ENCODE measurements at regions not wholly inside any gene's neighbourhood (a gene's known extent, or its start where the extent isn't known, plus 50 kb on each side); places are given as distances from the start of the nearest gene placed in this dataset.
"Not testable (repeated sequence)": the region's sequence is repeated elsewhere in the genome, so short reads cannot be mapped to it uniquely, and the experiment has no call there.

DNA sequence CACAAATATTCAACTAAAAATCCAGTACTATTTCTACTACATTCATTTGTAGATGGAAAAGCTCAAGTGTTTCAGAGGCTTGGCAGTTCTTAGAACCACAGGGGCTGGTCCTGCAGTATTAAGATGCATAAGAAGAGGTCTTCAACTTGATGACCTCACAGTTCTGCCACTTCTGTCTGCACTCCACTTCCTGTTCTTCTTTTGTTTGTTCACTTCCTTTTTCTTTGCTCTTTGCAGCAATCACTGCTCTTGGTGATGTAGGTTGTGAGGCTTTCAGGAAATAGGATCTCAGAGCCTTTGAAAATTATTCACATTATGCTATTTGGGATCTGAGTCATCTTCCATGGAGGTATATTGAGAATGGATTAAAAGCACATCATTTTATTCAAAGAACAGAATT lies 602.0 kb upstream of the CPEB2 start:
- DNase-seq, result no peak
- intact Hi-C loops (cut with DNase I), result no loop called here

DNA sequence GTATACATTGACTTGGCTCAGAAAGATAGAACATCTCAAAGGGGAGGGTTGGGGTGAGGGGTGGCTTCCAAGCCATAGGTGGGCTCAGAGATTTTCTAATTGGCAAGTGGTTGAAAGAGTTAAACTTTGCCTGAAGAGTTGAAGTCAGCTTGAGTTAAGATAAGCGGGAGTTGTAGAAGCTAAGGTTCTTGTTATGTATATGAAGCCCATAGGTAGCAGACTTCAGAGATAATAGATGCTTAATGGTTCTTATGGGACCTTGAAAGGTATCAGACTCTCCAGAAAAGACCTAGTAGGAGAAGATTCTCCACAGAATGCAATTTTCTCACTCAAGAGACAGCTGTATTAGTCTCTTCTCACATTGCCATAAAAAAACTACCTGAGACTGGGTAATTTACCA lies 599.1 kb upstream of the CPEB2 start:
- intact Hi-C loops (cut with DNase I), result no loop called here
- DNase-seq, result no peak

DNA sequence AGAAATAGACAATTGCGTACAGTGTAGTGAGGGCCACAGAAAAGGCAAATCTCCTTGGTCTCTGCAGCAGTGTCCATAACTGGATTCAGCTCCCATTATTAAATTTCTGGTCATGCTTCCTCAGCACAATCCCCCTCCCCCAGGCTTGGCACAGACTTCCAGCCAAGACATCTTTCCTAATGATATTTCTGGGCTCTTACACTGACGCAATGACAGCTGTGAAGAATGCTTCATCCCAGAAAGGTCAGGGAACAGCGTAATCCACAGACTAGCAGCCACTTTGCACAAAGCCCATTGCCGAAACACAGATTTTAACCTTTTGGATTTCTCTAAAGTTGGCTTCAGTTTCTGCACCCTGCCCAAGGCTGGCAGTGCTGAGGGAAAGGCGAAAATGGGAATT lies 597.6 kb upstream of the CPEB2 start:
- intact Hi-C loops (cut with DNase I), result no loop called here
- peak in 13 of 42 donors; percentile 1 to 47 (median 15) for DNase-seq

DNA sequence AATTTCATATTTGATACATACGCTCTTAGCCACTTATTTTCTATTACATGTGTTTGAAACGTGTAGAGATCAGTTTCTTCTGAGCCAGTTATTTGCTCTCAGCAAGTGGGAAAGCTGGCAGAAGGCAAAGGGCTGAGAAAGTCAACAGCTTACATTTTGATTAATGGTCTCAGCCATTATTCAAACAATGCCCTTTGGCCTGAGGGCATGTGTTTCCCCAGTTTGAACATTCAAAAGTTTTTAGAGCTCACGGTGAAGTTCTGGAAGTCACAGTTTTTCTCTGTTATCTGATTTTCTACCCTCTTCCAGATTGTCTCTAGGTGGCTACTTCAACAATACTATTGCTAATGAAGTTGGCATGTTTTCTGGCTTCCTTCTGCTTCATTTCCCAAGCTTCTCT lies 591.8 kb upstream of the CPEB2 start:
- no peak for DNase-seq
- intact Hi-C loops (cut with DNase I), result no loop called here

DNA sequence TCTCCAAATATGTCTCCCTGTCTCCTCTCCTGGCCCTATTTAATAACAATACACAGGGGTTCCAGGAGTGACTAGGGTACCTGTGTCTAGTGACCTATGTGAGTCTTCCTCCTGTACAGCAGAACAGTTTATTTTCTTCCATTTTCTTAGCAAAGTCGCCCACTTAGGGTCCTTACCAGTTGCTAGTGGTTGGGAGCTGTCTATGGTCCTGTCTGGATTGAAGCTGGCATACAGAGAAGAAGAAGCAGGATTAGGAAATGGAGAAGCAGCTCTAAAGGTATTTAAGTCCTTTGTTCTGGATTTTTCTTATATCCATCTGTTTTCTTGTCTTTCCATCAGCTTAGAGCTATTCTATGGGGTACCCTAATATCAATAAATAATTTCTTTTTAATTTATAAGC lies 587.1 kb upstream of the CPEB2 start:
- DNase-seq, result no peak

DNA sequence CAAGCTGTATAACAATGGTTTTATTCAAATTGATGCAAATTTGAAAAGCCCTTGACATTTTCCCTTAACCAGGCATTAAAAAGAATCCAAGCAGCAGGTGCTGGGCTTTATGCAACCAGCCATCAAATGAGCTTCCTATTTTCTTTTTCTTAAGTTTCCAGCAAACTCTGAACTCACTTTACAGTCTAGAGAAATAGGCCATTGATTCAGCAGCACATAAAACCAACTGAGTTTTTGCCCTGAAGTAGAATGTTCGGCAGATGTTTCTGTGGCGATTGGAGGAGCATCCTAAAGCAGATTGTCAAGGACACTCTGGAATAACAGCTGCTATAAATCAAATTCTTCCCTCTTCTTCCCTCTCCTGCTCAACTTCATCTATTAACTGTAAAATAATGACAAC lies 582.8 kb upstream of the CPEB2 start:
- DNase-seq, result no peak
- intact Hi-C loops (cut with DNase I), result no loop called here

More for the DNA sequence above, 587.1 kb upstream of the CPEB2 start:
- intact Hi-C loops (cut with DNase I), result no loop called here

DNA sequence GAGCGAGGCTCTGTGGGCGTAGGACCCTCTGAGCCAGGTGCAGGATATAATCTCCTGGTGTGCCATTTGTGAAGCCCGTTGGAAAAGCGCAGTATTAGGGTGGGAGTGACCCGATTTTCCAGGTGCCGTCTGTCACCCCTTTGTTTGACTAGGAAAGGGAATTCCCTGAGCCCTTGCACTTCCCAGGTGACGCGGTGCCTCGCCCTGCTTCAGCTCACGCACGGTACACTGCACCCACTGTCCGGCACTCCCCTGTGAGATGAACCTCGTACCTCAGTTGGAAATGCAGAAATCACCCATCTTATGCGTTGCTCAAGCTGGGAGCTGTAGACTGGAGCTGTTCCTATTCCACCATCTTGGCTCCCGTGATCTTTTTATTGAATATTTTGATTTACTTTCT lies 576.0 kb upstream of the CPEB2 start:
- intact Hi-C loops (cut with DNase I); DNase-seq: not testable (repeated sequence)

DNA sequence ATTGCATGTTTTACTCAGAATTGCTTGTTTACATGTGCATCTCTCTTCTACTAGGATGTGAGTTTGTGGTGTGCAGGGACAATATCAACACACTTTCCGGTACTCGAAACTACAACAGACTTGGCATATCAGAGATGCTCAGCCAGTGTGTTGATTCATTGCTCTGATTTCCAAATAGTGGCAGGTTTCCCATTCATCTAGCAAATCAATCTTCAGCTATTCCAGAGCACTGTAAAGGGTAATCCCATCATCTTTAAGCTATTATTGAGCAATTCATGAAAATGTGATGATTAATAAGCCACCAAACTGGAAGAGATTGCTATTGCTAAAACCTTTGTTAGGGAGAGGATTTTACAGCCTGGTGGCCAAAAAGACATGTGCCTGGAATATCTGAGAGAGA lies 574.2 kb upstream of the CPEB2 start:
- no peak for DNase-seq
- intact Hi-C loops (cut with DNase I), result no loop called here

DNA sequence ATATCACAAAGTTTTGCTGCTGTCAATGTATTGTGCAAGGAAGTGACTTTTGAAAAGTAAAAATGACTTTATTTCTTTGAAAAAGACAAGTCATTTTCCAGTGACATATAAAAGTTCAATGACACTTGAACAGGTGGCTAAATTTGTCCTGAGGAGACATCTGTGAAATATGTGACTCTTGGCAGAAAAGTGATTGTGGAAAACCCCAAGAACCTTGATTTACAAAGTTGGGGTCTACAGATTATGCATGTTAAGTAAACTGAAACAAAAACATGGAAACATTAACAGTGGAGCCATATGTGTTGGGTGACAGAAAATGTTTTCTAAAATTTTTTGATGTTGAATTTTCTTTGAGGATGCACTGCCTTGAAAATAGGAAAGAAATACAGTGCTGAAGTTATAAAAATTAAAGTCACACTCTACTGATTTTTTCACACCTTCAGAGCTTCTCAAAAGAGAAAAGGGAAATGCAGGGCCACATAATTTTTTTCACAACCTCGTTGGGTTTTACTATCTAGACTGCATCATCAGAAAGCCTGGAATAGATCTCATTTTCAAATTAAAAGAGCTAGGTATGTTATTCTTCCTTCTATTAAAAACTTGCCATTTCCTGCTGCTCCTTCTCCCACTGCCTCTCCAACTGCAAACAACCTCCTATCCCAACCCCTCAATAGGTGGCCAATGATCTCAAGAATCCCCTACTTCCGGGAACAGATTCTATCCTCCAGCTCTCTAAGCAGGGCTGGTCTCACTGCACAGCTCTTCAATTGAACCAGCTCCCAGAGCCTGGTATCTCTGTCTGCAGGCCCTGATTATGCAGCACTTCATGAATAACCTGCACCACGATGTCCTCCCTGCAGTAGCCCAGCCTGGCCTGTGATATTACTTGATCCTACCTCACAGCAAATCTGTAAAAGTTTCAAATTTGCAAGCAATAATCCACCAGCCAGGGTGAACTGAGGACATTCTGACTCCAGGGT lies 570.8 kb upstream of the CPEB2 start:
- intact Hi-C loops (cut with DNase I), result no loop called here
- DNase-seq, result no peak

DNA sequence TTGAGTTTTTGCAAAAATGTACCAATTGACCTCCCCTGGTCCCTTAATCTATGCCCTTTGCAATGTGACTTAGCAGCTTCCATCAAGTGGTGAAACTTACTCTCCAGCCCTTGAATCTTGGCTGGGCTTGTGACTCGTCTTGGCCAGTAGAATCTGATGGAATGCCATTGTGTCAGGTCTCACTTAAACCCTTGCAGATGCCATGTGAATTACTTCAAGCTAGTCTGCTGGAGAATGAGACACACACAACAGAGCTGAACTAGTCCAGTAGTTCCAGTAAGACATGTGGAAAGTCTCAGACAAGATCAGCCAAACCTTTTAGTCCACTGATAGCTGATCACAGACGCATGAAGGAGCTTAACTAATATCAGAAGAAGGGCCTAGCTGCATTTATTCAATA lies 567.8 kb upstream of the CPEB2 start:
- intact Hi-C loops (cut with DNase I), result no loop called here
- no peak for DNase-seq

DNA sequence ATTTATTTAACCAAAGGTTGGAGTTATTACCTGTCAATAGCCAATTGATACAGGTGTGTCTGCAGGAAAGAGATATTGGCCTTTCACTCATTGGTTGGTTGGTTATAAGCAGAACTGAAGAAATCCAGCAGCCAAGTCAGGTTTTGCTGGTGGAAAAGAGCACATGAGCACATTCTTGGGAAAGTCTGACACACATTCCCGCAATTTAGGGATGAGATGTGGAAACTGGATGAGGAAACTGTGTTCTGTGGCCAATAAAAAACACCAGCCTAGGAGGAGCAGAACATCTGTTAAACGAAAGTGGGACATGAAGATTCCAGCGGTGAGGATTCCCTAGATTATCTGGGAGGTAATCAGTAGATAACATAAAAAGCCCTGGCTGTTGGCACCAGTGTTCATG lies 567.4 kb upstream of the CPEB2 start:
- intact Hi-C loops (cut with DNase I), result no loop called here
- DNase-seq, result no peak

DNA sequence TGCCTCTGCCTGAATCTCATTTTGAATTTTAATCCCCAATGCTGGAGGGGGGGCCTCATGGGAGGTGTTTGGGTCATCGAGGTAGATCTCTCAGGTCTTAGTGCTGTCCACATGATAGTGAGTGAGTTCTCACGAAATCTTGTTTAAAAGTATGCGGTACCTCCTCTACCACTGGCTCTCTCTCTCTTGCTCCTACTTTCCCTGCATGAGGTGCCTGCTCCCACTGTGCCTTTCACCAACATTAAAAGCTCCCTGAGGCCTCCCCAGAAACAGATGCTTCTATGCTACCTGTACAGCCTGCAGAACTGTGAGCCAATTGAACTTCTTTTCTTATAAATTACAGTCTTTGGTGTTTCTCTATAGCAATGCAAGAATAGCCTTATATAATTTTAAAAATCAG lies 560.7 kb upstream of the CPEB2 start:
- no peak for DNase-seq

DNA sequence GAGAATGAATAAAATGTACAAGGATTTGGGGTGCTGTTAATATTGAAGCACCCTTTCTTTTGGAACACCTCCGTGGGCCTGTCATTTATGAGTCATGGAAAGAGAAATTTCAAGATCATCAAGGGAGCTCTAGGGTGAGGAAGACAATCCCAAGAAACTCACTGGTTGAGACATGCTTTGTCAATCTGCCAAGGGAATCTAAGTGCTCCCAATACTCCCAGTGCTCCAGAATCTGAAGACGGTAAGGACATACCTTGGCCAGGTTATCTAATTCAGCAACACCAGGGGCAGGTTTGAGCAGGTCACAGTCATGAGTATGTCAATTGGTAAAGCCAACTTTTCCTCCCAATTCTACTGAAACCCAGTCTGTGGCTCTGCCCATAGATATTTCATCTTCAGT lies 556.4 kb upstream of the CPEB2 start:
- intact Hi-C loops (cut with DNase I), result no loop called here
- peak in 7 of 42 donors; percentile 14 to 44 (median 19) for DNase-seq

More for the DNA sequence above, 560.7 kb upstream of the CPEB2 start:
- intact Hi-C loops (cut with DNase I), result no loop called here

DNA sequence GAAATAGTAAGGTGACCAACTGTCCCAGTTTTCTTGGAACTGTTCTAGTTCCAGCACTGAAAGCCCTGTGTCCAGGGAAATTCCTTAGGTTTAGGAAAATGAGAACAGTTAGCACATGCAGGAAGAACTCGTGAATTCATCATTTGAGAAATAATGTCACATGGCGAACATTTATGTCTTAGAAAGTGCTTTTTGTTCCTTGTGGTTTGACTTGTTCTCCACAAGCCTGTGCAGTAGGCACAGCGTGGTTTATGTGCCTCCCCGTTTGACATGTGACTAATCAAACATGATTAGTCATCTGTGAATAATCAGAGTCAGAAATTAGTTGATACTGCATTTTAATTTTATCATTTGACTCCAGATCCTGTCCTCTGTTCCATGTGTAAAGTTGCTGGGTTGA lies 556.0 kb upstream of the CPEB2 start:
- DNase-seq, result peak in 21 of 42 donors; percentile 5 to 67 (median 39)

DNA sequence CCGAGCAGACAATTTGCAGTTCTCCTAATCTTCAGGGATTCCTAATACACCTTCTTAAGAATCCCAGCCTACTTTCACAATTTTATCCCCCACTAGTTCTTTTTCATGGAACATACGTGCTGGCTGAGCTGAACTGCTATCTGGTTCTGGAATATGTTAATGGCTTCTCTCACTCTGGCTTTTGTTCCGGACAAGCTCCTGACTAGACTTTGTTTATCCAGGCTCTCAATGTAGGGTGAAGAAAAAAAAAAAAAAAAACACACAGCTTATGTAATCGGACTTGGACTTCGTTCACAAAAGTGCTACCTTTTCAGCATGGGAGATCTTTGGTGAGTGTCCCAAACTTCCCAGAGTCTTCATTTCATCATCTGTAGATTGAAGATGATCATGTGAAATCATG lies 555.4 kb upstream of the CPEB2 start:
- intact Hi-C loops (cut with DNase I), result no loop called here
- no peak for DNase-seq

More for the DNA sequence above, 556.0 kb upstream of the CPEB2 start:
- intact Hi-C loops (cut with DNase I), result no loop called here

DNA sequence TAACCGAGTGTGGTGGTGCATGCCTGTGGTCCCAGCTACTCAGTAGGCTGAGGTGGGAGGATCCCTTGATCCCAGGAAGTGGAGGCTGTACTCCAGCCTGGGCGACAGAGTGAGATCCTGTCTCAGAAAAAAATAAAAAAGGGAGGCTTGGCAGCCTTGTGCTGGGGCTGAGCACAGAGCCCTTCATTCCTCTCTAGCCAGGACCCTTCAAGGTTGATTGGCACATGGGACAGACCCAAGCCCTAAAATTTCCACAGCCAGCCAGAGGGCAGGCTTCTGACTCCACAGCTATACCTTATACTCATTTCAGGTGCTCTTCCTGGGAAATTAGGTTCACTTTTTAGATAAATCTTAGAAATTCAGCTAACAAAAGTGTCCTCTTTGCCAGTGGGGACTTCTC lies 553.0 kb upstream of the CPEB2 start:
- no peak for DNase-seq
- intact Hi-C loops (cut with DNase I), result no loop called here

DNA sequence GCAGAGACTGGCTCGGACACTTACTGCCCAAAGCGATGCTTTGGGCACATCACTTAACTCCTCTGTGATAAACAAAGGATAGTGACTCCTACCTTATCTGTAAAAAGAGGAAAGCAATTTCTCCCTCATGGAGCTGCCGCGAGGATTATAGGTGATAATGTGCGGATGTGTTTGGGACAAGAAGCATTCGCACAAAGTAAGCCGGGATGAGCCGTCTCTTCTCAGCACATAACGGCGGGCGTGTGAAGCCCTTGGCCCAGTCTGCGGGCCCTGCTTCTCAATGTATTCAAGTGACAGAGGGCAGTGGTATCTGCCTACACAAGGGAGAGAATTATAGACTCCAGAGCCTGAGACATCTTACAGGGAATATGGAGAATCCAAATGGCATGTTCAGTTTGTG lies 550.3 kb upstream of the CPEB2 start:
- no peak for DNase-seq
- intact Hi-C loops (cut with DNase I), result no loop called here

DNA sequence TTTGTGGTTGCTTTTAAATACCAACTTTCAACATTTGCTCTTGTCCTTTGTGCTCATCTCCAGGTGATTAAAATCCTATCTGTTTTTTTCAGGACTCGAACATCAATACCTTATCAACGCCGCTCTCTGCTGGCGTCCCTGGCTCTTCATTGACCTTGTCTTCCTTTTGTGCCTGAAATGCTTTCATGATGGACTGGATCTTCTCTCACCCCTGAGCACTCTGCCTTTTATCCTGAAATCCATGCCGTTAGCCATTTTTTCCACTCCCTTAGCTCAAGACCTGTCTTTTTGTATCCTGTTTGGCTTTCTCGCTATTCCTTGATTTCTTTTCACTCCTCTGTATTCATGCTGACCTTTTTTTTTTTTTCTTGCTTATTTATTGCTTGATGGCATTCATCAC lies 549.5 kb upstream of the CPEB2 start:
- intact Hi-C loops (cut with DNase I), result no loop called here
- DNase-seq, result no peak

DNA sequence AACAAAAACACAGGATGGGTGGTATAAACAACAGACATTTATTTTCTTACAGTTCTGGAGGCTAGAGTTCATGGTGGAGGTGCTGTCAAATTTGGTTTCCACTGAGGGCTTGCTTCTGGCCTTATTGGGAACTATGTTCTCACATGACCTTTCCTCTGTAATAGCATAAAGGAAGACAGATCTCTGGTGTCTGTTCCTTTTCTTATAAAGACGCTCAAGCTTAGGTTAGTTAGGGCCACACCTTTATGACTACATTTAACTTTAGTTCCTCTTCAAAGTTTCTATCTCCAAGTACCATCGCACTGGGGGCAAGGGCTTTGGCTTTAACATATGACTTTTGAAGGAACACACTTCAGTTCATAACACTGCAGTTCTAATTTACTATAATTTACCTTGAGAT lies 543.8 kb upstream of the CPEB2 start:
- intact Hi-C loops (cut with DNase I), result no loop called here
- no peak for DNase-seq

DNA sequence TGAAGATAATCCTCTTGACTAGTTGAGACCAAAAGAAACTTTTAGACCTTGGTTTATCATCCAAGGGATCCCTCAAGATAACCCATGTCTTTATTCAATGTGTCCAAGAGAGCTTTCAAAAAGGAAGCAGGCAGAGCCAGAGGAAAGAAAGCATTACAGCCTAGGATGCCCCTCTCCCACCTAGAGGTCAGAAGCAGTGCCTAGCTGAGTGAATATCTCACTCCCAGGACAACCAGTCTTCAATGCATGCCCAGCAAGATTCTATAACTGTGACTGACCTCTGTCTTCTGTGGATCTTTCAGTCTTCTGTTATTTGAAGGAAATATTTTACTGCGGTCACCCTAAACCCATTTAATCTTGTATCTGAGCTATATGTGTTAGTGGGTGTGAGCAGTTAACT lies 537.2 kb upstream of the CPEB2 start:
- DNase-seq, result no peak
- intact Hi-C loops (cut with DNase I), result no loop called here

DNA sequence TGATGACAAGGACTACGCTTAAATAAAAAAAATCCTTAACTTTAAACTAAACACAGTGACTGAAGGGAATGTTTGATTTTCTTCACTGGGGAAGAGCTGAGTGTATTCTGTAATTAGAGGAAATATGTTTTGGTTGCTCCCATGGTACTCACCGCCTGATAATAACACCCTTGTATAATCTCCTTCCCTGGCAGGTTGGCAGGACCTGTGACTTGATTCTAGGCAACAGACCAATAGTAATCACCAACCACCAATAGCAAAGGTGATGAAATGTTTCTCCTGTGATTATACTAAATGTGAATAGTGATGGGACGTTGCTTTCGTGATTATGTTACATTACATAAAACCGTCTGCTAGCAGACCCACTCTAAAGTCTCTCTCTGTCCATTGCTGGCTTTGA lies 536.8 kb upstream of the CPEB2 start:
- no peak for DNase-seq
- intact Hi-C loops (cut with DNase I), result no loop called here
